ENCODE measurements at regions not wholly inside any gene's neighbourhood (a gene's known extent, or its start where the extent isn't known, plus 50 kb on each side); places are given as distances from the start of the nearest gene placed in this dataset.

DNA sequence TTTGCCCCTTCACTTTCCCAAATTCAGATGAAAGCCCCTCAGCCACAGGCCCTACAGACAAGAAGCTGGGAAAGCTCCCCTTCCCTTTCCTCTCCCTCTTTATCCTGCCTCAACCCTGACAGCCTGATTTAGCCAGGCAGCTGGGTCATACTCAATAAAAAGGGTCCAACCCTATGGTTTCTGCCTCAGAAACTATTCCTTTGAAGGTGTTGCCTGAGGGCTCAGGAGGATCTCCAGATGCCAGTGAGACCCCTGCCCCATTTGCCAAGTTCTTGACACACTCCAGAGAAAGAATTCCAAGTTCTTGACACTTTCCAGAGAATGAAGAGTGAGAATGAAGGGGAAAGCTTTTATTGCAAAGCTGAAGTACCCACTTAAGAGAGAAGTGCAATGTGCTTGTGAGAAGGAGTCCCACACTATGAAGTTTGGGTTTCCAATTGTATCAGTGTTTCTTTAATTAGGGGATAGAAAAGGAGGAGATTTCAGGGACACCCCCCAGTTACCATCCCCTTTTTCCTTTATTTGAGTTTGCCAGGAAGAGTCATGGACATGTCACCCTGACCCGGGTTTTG, 576.2 kb downstream of the METTL4 start:
- no peak for TF ChIP-seq EZH2 (IDR thresholded peaks at IDR 0.05)
- TF ChIP-seq POLR2AphosphoS5 (IDR thresholded peaks at IDR 0.05; ENCODE audit: borderline replicate concordance, low read depth, low read length), result no peak
- TF ChIP-seq FOXP2 (optimal IDR thresholded peaks at IDR 0.05; ENCODE audit: control extremely low read depth, extremely low read length, insufficient read depth), result no peak
